Hypothalamus (tissue), 51 donors: ENCODE measurements at regions not wholly inside any gene's neighbourhood (a gene's known extent, or its start where the extent isn't known, plus 50 kb on each side); places are given as distances from the start of the nearest gene placed in this dataset.

Experiments used
- DNase-seq, 51 donors: peaks; one replicate each; lab custom pipeline; 2025; lab: John Stamatoyannopoulos, UW

GRCh38 chr6:89028774-89029173 is 51.8 kb upstream of the PNRC1 start:
- no peak for DNase-seq

- DNase-seq, result no peak
These were observed 52.8 kb upstream of the PNRC1 start for GRCh38 chr6:89027756-89028155.

DNA sequence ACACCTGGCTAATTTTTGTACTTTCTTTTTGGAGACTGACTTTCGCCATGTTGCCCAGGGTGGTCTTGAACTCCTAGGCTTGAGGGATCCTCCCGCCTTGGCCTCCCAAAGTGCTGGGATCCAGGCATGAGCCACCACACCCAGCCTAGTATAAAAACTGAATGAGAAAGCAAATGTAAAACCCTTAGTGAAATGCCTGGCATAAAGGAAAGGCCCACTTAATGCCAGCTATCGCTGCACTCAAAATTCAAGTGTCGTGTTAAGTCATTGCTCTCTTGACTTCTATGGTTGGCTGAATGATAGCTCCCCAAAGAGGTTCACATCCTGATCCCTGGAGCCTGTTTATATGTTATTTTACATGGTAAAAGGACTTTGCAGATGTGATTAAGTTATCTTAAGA is 54.4 kb upstream of the PNRC1 start:
- no peak for DNase-seq

GRCh38 chr6:89025633-89026032 is 54.9 kb upstream of the PNRC1 start:
- DNase-seq, result no peak

GRCh38 chr6:89024456-89024855 is 56.1 kb upstream of the PNRC1 start:
- DNase-seq, result no peak

- DNase-seq, result no peak
These were observed 56.7 kb upstream of the PNRC1 start for GRCh38 chr6:89023591-89024441.

- peak in 1 of 51 donors; percentile 30 for DNase-seq
These were observed 57.8 kb upstream of the PNRC1 start for GRCh38 chr6:89022798-89023197.

- DNase-seq, result no peak
These were observed 58.2 kb upstream of the RNGTT start for GRCh38 chr6:89021629-89022028.

DNA sequence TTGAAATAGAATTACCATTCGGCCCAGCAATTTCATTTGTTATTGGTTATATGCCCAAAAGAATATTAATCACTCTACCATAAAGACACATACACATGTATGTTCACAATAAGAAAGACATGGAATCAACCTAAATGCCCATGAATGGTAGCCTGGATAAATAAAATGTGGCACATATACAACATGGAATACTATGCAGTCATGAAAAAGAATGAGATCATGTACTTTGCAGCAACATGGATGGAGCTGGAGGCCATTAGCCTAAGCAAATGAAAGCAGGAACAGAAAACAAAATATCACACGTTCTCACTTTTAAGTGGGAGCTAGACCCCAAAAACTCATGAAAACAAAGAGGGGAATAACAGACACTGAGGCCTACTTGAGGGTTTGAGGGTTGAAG is 52.6 kb upstream of the RNGTT start:
- DNase-seq, result no peak

- DNase-seq, result no peak
These were observed 50.0 kb upstream of the RNGTT start for GRCh38 chr6:89013438-89013837.
